ENCODE measurements at regions not wholly inside any gene's neighbourhood (a gene's known extent, or its start where the extent isn't known, plus 50 kb on each side); places are given as distances from the start of the nearest gene placed in this dataset.
"Not testable (repeated sequence)": the region's sequence is repeated elsewhere in the genome, so short reads cannot be mapped to it uniquely, and the experiment has no call there.

- Mint-ChIP-seq H3K4me3 (ENCODE audit: unreplicated experiment) (no peak overlapping the region), H3K27ac (ENCODE audit: unreplicated experiment) (no peak overlapping the region), H3K36me3 (ENCODE audit: low read depth, unreplicated experiment) (no peaks in the 10 kb centered on the region), H3K27me3 (ENCODE audit: low read depth, unreplicated experiment) (no peaks in the 10 kb centered on the region), H3K9me3 (ENCODE audit: unreplicated experiment) (peaks cover 5% of the 10 kb centered on the region), H3K4me1 (ENCODE audit: low read depth, unreplicated experiment) (peaks cover 14% of the 10 kb centered on the region)
- H3K9me3 ChIP-seq (ENCODE audit: insufficient read depth, low read depth, low read length) = no peaks in the 10 kb centered on the region
- H4K20me1 ChIP-seq (ENCODE audit: insufficient read depth, low read length) = no peaks in the 10 kb centered on the region
- FAIRE-seq = no peak
- H3K27me3 ChIP-seq (ENCODE audit: insufficient read depth, low read length) = no peaks in the 10 kb centered on the region
- H3K4me3 ChIP-seq (ENCODE audit: insufficient read depth, low read depth, low read length) = no peak overlapping the region
- no peak overlapping the region for H3K27ac ChIP-seq (ENCODE audit: low read depth, low read length)
- DNase-seq (ENCODE audit: low read depth) = peak; percentile 10
- no peak overlapping the region for H3K9ac ChIP-seq (ENCODE audit: low read length)
- no peaks in the 10 kb centered on the region for H3K36me3 ChIP-seq (ENCODE audit: insufficient read depth, low read length)
- no peak overlapping the region for H2AFZ ChIP-seq (ENCODE audit: low read depth, low read length)
- no peaks in the 10 kb centered on the region for H3K79me2 ChIP-seq (ENCODE audit: insufficient read depth, low read length)
- TF ChIP-seq CTCF (IDR thresholded peaks at IDR 0.05; ENCODE audit: insufficient read depth, low read depth, low read length) = no peak
- TF ChIP-seq EZH2 (IDR thresholded peaks at IDR 0.05; ENCODE audit: insufficient read depth, low read length) = no peak
- H3K4me1 ChIP-seq (ENCODE audit: insufficient read depth, low read length) = peaks cover 13% of the 10 kb centered on the region
- H3K4me2 ChIP-seq (ENCODE audit: low read length) = no peak overlapping the region
Measured at GRCh38 chr7:81294897-81295515, 376.2 kb upstream of the SEMA3C start.

GRCh38 chr7:81293806-81294205 lies 375.0 kb upstream of the SEMA3C start:
- Histone ChIP-seq H4K20me1 (ENCODE audit: insufficient read depth, low read length) (no peaks in the 10 kb centered on the region), H3K27ac (ENCODE audit: low read depth, low read length) (no peak overlapping the region), H3K4me2 (ENCODE audit: low read length) (no peak overlapping the region), H3K27me3 (ENCODE audit: insufficient read depth, low read length) (peaks cover 2% of the 10 kb centered on the region), H3K4me3 (ENCODE audit: insufficient read depth, low read depth, low read length) (no peak overlapping the region), H3K36me3 (ENCODE audit: insufficient read depth, low read length) (no peaks in the 10 kb centered on the region), H3K4me1 (ENCODE audit: insufficient read depth, low read length) (peaks cover 3% of the 10 kb centered on the region), H3K9me3 (ENCODE audit: insufficient read depth, low read depth, low read length) (no peaks in the 10 kb centered on the region), H3K79me2 (ENCODE audit: insufficient read depth, low read length) (no peaks in the 10 kb centered on the region), H3K9ac (ENCODE audit: low read length) (no peak overlapping the region), H2AFZ (ENCODE audit: low read depth, low read length) (no peak overlapping the region)
- Mint-ChIP-seq H3K27me3 (ENCODE audit: low read depth, unreplicated experiment) (no peaks in the 10 kb centered on the region), H3K4me3 (ENCODE audit: unreplicated experiment) (no peak overlapping the region), H3K36me3 (ENCODE audit: low read depth, unreplicated experiment) (no peaks in the 10 kb centered on the region), H3K9me3 (ENCODE audit: unreplicated experiment) (peaks cover 5% of the 10 kb centered on the region), H3K4me1 (ENCODE audit: low read depth, unreplicated experiment) (peaks cover 3% of the 10 kb centered on the region), H3K27ac (ENCODE audit: unreplicated experiment) (no peak overlapping the region)
- FAIRE-seq (no peak), DNase-seq (ENCODE audit: low read depth) (no peak)
- TF ChIP-seq CTCF (IDR thresholded peaks at IDR 0.05; ENCODE audit: insufficient read depth, low read depth, low read length) (no peak), EZH2 (IDR thresholded peaks at IDR 0.05; ENCODE audit: insufficient read depth, low read length) (no peak)

- not testable (repeated sequence) for H3K36me3 Mint-ChIP-seq (ENCODE audit: low read depth, unreplicated experiment); H3K4me3 Mint-ChIP-seq (ENCODE audit: unreplicated experiment); H3K9me3 Mint-ChIP-seq (ENCODE audit: unreplicated experiment); DNase-seq (ENCODE audit: low read depth); H3K79me2 ChIP-seq (ENCODE audit: insufficient read depth, low read length); H2AFZ ChIP-seq (ENCODE audit: low read depth, low read length); H3K27ac ChIP-seq (ENCODE audit: low read depth, low read length); H3K9ac ChIP-seq (ENCODE audit: low read length); H3K4me3 ChIP-seq (ENCODE audit: insufficient read depth, low read depth, low read length); H3K36me3 ChIP-seq (ENCODE audit: insufficient read depth, low read length); H3K9me3 ChIP-seq (ENCODE audit: insufficient read depth, low read depth, low read length); H3K27me3 Mint-ChIP-seq (ENCODE audit: low read depth, unreplicated experiment); H4K20me1 ChIP-seq (ENCODE audit: insufficient read depth, low read length); H3K4me2 ChIP-seq (ENCODE audit: low read length); H3K27me3 ChIP-seq (ENCODE audit: insufficient read depth, low read length); H3K27ac Mint-ChIP-seq (ENCODE audit: unreplicated experiment)
- FAIRE-seq = peak; percentile 34
- peaks cover 13% of the 10 kb centered on the region for H3K4me1 ChIP-seq (ENCODE audit: insufficient read depth, low read length)
- H3K4me1 Mint-ChIP-seq (ENCODE audit: low read depth, unreplicated experiment) = peaks cover 20% of the 10 kb centered on the region
Measured at GRCh38 chr7:81286754-81287153, 367.9 kb upstream of the SEMA3C start.

Measured in astrocyte (in vitro differentiated cells and primary cell).